HCT116 (cell line): ENCODE measurements at regions not wholly inside any gene's neighbourhood (a gene's known extent, or its start where the extent isn't known, plus 50 kb on each side); places are given as distances from the start of the nearest gene placed in this dataset.

ENCODE experiments used
- ATAC-seq: fragments of 200-7000 bp; cut with Tn5 transposase; 2 replicates; pipeline ENCODE4 v1.9.1; 2020; ENCODE audit warnings: mild to moderate bottlenecking, moderate library complexity
- BruUV-seq: library from RNA; stranded (reverse); fragments of 400-500 nt; replicated peaks from 2 replicates; lab custom pipeline; 2021; lab: Mats Ljungman, UMichigan
- CTCF ChIA-PET: fragments of 300-600 bp; sonication (Branson Sonifier 250); formaldehyde crosslinking; loops from one replicate; lab custom pipeline; 2021; ENCODE audit warnings: antibody characterized with exemption; lab: Charles Lee
- POLR2A ChIA-PET: fragments of 300-600, 350-600 bp; sonication (Branson Sonifier 250); formaldehyde crosslinking; loops from one replicate; lab custom pipeline; 2021; ENCODE audit warnings: antibody characterized with exemption; lab: Charles Lee
- RAD21 ChIA-PET, 2 experiments: fragments of 300-600 bp; sonication (Branson Sonifier 250); formaldehyde crosslinking; loops; one replicate each; lab custom pipeline; 2023; ENCODE audit warnings: low total read pairs in 2 of 2; ENCODE audit not compliant: uncharacterized antibody in 2 of 2, unreplicated experiment in 2 of 2, low non-redundant PET in 1 of 2; lab: Charles Lee
- DNase-seq: peaks from one replicate; pipeline ENCODE4 v3.0.0-alpha.2; 2010; ENCODE audit warnings: low read depth, low spot score
- H2AFZ ChIP-seq: fragments of 200-600 bp; shearing (Covaris generic), sonication (generic); 2 replicates; pipeline ENCODE4 v1.6.1; 2017; ENCODE audit warnings: low read depth, mixed run types, mixed read lengths, antibody characterized with exemption, low read length; ENCODE audit not compliant: poor library complexity, severe bottlenecking
- H3K27ac ChIP-seq: 2 replicates; pipeline ENCODE4 v1.5.1; 2012; ENCODE audit warnings: low read depth, low read length
- H3K27me3 ChIP-seq: fragments of 200-600 bp; sonication (generic); 2 replicates; pipeline ENCODE4 v1.6.1; 2016; ENCODE audit warnings: mixed run types, low read length, mixed read lengths; ENCODE audit not compliant: insufficient read depth
- H3K36me3 ChIP-seq, 2 experiments: fragments of 200-500 bp in 1 of 2; fragments of 200-600 bp in 1 of 2; sonication (Bioruptor generic) in 1 of 2; sonication (generic) in 1 of 2; 2 replicates each; pipeline versions ENCODE4 v1.5.1 to v1.6.1; 2014 to 2016; ENCODE audit warnings: low read length in 2 of 2, inconsistent platforms in 1 of 2, mixed read lengths in 1 of 2, mixed run types in 1 of 2; ENCODE audit not compliant: insufficient read depth in 2 of 2, control insufficient read depth in 1 of 2
- H3K4me1 ChIP-seq, 2 experiments: fragments of 200-600 bp in 1 of 2; sonication (generic) in 1 of 2; 2 replicates each; pipeline versions ENCODE4 v1.5.1 to v1.6.1; 2012 to 2017; ENCODE audit warnings: low read length in 2 of 2, inconsistent platforms in 1 of 2, mild to moderate bottlenecking in 1 of 2, mixed read lengths in 1 of 2, mixed run types in 1 of 2, moderate library complexity in 1 of 2; ENCODE audit not compliant: insufficient read depth in 2 of 2, control insufficient read depth in 1 of 2
- H3K4me2 ChIP-seq: fragments of 200-600 bp; sonication (generic); 2 replicates; pipeline ENCODE4 v1.6.1; 2017; ENCODE audit warnings: mixed run types, low read length, mixed read lengths
- H3K4me3 ChIP-seq, 2 experiments: fragments of 200-600 bp in 1 of 2; sonication (generic) in 1 of 2; replicated peaks in 1 of 2; 2 replicates each; pipeline ENCODE4 v1.5.1; 2011 to 2016; ENCODE audit warnings: low read length in 2 of 2, control low read depth in 1 of 2, low read depth in 1 of 2, mild to moderate bottlenecking in 1 of 2, mixed read lengths in 1 of 2, mixed run types in 1 of 2
- H3K79me2 ChIP-seq: fragments of 200-600 bp; sonication (generic); 2 replicates; pipeline ENCODE4 v1.6.1; 2017; ENCODE audit warnings: mild to moderate bottlenecking, mixed run types, low read length, moderate library complexity, mixed read lengths; ENCODE audit not compliant: insufficient read depth
- H3K9ac ChIP-seq: fragments of 200-600 bp; sonication (generic); 2 replicates; pipeline ENCODE4 v1.6.1; 2016; ENCODE audit warnings: low read length, mixed read lengths
- H3K9me2 ChIP-seq: fragments of 200-600 bp; sonication (generic), shearing (Covaris generic); 2 replicates; pipeline ENCODE4 v1.6.1; 2017; ENCODE audit warnings: mixed run types, mild to moderate bottlenecking, moderate library complexity; ENCODE audit not compliant: insufficient read depth
- H3K9me3 ChIP-seq, 2 experiments: fragments of 200-500 bp in 1 of 2; fragments of 200-600 bp in 1 of 2; sonication (Bioruptor generic) in 1 of 2; sonication (generic) in 1 of 2; 2 replicates each; pipeline ENCODE4 v1.6.1; 2014 to 2017; ENCODE audit warnings: low read length in 2 of 2, mixed read lengths in 2 of 2, inconsistent platforms in 1 of 2, low read depth in 1 of 2, mild to moderate bottlenecking in 1 of 2, mixed run types in 1 of 2, moderate library complexity in 1 of 2; ENCODE audit not compliant: control insufficient read depth in 1 of 2, insufficient read depth in 1 of 2
- H4K20me1 ChIP-seq: fragments of 200-600 bp; sonication (generic), shearing (Covaris generic); 2 replicates; pipeline ENCODE4 v1.6.1; 2017; ENCODE audit warnings: mixed run types, mild to moderate bottlenecking, moderate library complexity; ENCODE audit not compliant: insufficient read depth
- EGR1 ChIP-seq: IDR thresholded peaks from 2 replicates; pipeline ENCODE4 v1.6.1; 2012; ENCODE audit warnings: low read depth
- ELF1 ChIP-seq: IDR thresholded peaks from 2 replicates; pipeline ENCODE4 v1.6.1; 2012; ENCODE audit warnings: low read depth, borderline replicate concordance
- POLR2A ChIP-seq: IDR thresholded peaks from 2 replicates; pipeline ENCODE4 v1.7.0; 2011; ENCODE audit warnings: borderline replicate concordance; ENCODE audit not compliant: insufficient read depth, insufficient read length; ENCODE audit errors: extremely low read depth
- POLR2AphosphoS5 ChIP-seq: IDR thresholded peaks from 2 replicates; pipeline ENCODE4 v1.6.1; 2011; ENCODE audit warnings: mild to moderate bottlenecking, low read depth, low read length, moderate library complexity
- RAD21 ChIP-seq: IDR thresholded peaks from 2 replicates; pipeline ENCODE4 v1.6.1; 2012; ENCODE audit warnings: low read depth, mild to moderate bottlenecking
- SIN3A ChIP-seq: IDR thresholded peaks from 2 replicates; pipeline ENCODE4 v1.6.1; 2012; ENCODE audit warnings: low read depth
- SP1 ChIP-seq: IDR thresholded peaks from 2 replicates; pipeline ENCODE4 v1.6.1; 2012; ENCODE audit warnings: low read depth
- YY1 ChIP-seq: IDR thresholded peaks from 2 replicates; pipeline ENCODE4 v1.6.1; 2011; ENCODE audit warnings: low read length, low read depth, moderate library complexity, mild to moderate bottlenecking; ENCODE audit not compliant: insufficient replicate concordance; ENCODE audit errors: extremely low read depth
- ZFX ChIP-seq: fragments of 450-650 bp; IDR thresholded peaks from 2 replicates; pipeline ENCODE4 v1.6.1; 2017
- ZNF274 ChIP-seq: fragments of 200-500 bp; sonication (Bioruptor generic); IDR thresholded peaks from 2 replicates; pipeline ENCODE4 v1.6.1; 2014; ENCODE audit warnings: mild to moderate bottlenecking, low read depth, low read length, inconsistent platforms
- intact Hi-C: fragments of 100-400 bp; cut with micrococcal nuclease; formaldehyde crosslinking; loops from 2 replicates; pipeline ENCODE4 v1.10.0; 2022
- TF ChIP-seq, protein P1 (sequence below): IDR thresholded peaks from 2 replicates; pipeline ENCODE4 v1.6.1; 2012
- TF ChIP-seq, protein P2 (sequence below): IDR thresholded peaks from 2 replicates; pipeline ENCODE4 v1.6.1; 2012; ENCODE audit warnings: low read depth
- TF ChIP-seq, protein P3 (sequence below), 3 experiments: fragments of 200-600 bp in 1 of 3; sonication (generic) in 1 of 3; IDR thresholded peaks in 2 of 3; conservative IDR thresholded peaks in 1 of 3; 2 replicates each; pipeline ENCODE4 v1.5.1; 2012 to 2017; ENCODE audit warnings: low read depth in 2 of 3, low read length in 2 of 3, antibody characterized with exemption in 1 of 3, borderline replicate concordance in 1 of 3, control low read depth in 1 of 3, mild to moderate bottlenecking in 1 of 3, mixed read lengths in 1 of 3, mixed run types in 1 of 3, moderate library complexity in 1 of 3; ENCODE audit not compliant: insufficient read depth in 1 of 3
- TF ChIP-seq, protein P4 (sequence below): IDR thresholded peaks from 2 replicates; pipeline ENCODE4 v1.6.1; 2012

DNA sequence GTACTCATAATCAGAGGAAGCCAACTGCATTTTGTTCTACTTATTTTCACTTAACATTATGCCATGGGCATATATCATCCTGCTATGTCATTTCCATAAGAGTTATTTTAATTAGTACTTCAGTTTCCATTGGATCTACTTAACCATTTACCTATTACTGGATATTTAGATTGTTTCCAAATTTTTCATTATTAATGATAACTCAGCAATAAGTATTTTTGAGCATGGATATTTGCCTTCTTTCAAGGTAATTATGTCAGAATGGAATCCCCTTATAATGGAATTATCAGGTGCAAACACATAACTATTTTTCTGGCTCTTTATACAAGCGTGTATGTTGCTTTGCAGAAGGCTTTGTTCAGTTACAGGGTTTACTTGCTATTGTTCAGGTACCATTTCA lies 126.6 kb downstream of the RDH14 start (continued):
- TF ChIP-seq YY1 (no peak), SP1 (no peak), ELF1 (no peak), ZFX (no peak)
- TF ChIP-seq, protein P1, sequence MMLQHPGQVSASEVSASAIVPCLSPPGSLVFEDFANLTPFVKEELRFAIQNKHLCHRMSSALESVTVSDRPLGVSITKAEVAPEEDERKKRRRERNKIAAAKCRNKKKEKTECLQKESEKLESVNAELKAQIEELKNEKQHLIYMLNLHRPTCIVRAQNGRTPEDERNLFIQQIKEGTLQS = no peak
- TF ChIP-seq, protein P2, sequence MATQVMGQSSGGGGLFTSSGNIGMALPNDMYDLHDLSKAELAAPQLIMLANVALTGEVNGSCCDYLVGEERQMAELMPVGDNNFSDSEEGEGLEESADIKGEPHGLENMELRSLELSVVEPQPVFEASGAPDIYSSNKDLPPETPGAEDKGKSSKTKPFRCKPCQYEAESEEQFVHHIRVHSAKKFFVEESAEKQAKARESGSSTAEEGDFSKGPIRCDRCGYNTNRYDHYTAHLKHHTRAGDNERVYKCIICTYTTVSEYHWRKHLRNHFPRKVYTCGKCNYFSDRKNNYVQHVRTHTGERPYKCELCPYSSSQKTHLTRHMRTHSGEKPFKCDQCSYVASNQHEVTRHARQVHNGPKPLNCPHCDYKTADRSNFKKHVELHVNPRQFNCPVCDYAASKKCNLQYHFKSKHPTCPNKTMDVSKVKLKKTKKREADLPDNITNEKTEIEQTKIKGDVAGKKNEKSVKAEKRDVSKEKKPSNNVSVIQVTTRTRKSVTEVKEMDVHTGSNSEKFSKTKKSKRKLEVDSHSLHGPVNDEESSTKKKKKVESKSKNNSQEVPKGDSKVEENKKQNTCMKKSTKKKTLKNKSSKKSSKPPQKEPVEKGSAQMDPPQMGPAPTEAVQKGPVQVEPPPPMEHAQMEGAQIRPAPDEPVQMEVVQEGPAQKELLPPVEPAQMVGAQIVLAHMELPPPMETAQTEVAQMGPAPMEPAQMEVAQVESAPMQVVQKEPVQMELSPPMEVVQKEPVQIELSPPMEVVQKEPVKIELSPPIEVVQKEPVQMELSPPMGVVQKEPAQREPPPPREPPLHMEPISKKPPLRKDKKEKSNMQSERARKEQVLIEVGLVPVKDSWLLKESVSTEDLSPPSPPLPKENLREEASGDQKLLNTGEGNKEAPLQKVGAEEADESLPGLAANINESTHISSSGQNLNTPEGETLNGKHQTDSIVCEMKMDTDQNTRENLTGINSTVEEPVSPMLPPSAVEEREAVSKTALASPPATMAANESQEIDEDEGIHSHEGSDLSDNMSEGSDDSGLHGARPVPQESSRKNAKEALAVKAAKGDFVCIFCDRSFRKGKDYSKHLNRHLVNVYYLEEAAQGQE = no peak

DNA sequence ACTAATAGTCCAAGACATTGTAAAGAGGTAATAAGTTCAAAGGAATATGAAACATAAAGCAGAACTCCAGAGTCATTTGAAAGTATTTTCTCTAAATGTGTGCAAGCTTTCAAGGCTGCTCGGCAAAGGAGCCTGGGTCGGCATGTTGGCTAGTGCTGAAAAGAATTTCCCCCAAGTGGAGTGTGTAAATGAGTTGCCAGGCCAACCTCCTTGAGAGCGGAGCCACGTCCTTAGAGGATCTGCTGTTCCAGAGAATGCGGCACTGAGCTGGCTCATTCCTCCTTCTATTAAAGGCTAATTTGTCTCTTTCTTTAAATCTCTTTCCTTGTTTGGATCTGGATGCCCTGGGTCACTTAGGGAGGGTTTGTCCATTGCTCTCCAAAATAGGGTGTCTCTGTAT lies 127.5 kb downstream of the RDH14 start:
- H3K9me2 ChIP-seq = no peaks in the 10 kb centered on the region
- no peaks in the 10 kb centered on the region for H3K4me1 ChIP-seq
- H2AFZ ChIP-seq = no peak overlapping the region
- DNase-seq (no peak), ATAC-seq (no peak)
- ChIA-PET CTCF (no interaction called here), POLR2A (no interaction called here), RAD21 (no interaction called here)
- no peaks in the 10 kb centered on the region for H3K9me3 ChIP-seq
- H3K36me3 ChIP-seq = no peaks in the 10 kb centered on the region
- TF ChIP-seq POLR2A (no peak), YY1 (no peak), RAD21 (no peak), EGR1 (no peak), POLR2AphosphoS5 (no peak), ZNF274 (no peak), SIN3A (no peak)
- TF ChIP-seq, protein P3, sequence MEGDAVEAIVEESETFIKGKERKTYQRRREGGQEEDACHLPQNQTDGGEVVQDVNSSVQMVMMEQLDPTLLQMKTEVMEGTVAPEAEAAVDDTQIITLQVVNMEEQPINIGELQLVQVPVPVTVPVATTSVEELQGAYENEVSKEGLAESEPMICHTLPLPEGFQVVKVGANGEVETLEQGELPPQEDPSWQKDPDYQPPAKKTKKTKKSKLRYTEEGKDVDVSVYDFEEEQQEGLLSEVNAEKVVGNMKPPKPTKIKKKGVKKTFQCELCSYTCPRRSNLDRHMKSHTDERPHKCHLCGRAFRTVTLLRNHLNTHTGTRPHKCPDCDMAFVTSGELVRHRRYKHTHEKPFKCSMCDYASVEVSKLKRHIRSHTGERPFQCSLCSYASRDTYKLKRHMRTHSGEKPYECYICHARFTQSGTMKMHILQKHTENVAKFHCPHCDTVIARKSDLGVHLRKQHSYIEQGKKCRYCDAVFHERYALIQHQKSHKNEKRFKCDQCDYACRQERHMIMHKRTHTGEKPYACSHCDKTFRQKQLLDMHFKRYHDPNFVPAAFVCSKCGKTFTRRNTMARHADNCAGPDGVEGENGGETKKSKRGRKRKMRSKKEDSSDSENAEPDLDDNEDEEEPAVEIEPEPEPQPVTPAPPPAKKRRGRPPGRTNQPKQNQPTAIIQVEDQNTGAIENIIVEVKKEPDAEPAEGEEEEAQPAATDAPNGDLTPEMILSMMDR (IDR thresholded peaks at IDR 0.05 in 2 of 3, conservative IDR thresholded peaks at IDR 0.05 in 1 of 3; ENCODE audit: borderline replicate concordance in 1 of 3, insufficient read depth in 1 of 3, low read depth in 2 of 3, low read length in 2 of 3) = no peak
- TF ChIP-seq, protein P4, sequence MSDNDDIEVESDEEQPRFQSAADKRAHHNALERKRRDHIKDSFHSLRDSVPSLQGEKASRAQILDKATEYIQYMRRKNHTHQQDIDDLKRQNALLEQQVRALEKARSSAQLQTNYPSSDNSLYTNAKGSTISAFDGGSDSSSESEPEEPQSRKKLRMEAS = no peak
- TF ChIP-seq, protein P2 = no peak
- no peak overlapping the region for H3K27ac ChIP-seq
- intact Hi-C loops = no loop called here
- H3K4me3 ChIP-seq = no peak overlapping the region
- BruUV-seq = no TSS peak
- no peak overlapping the region for H3K4me2 ChIP-seq
- H3K9ac ChIP-seq = no peak overlapping the region
- H3K79me2 ChIP-seq = no peaks in the 10 kb centered on the region
- H3K27me3 ChIP-seq = peaks cover 21% of the 10 kb centered on the region; the same call in 1 of the 2 replicates
- H4K20me1 ChIP-seq = no peaks in the 10 kb centered on the region
